Stimulated activated CD8-positive, alpha-beta memory T cell treated with anti-CD3 and anti-CD28 coated beads, Interleukin-12 subunit alpha, Interleukin-12 subunit beta, amount 100 ng/mL, for 4 hours (primary cell): ENCODE measurements at regions not wholly inside any gene's neighbourhood (a gene's known extent, or its start where the extent isn't known, plus 50 kb on each side); places are given as distances from the start of the nearest gene placed in this dataset.
"Not testable (repeated sequence)": the region's sequence is repeated elsewhere in the genome, so short reads cannot be mapped to it uniquely, and the experiment has no call there.

Source experiments
- DNase-seq: peaks from one replicate; pipeline ENCODE4 v3.0.0-alpha.2; 2020; ENCODE audit warnings: low read depth

- no peak for DNase-seq
Measured at GRCh38 chr6:140661691-140662090, 1287.2 kb upstream of the CITED2 start.

DNA sequence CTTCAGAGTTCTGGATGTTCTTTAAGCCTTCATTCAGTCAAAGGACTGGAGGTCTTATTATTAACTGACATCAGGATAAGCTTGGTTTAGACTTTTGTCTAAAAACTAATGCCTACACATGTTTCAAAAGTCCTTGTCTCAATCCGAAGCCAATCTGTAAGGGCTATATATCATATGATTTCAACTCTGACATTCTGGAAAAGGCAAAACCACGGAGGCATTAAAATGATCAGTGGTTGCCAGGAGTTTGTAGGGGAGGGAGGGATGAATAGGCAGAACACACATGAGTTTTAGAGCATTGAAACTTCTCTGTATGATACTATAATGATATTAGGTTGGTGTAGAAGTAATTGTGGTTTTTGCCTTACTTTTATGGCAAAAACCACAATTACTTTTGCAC lies 1285.8 kb upstream of the CITED2 start:
- no peak for DNase-seq

GRCh38 chr6:140653972-140654371 lies 1279.5 kb upstream of the CITED2 start:
- DNase-seq, result no peak

DNA sequence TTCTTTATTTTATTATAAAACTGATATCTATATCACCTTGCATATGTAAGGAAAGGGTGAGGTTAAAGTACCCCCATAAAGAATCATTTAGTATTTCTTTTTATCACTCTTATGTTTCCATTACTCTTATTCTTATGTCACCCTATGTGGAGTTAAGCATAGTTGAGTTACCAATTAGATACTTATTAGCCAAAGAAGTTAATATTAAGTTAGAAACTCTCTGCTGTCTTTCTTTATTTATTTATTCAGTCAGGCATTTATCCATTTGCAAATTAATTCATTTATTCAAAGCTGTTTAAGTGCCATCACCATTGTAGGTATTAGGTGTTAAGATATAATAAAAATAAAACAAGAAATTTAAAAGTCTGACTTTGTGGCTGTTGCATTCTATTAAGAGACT lies 1279.1 kb upstream of the CITED2 start:
- DNase-seq, result no peak

DNA sequence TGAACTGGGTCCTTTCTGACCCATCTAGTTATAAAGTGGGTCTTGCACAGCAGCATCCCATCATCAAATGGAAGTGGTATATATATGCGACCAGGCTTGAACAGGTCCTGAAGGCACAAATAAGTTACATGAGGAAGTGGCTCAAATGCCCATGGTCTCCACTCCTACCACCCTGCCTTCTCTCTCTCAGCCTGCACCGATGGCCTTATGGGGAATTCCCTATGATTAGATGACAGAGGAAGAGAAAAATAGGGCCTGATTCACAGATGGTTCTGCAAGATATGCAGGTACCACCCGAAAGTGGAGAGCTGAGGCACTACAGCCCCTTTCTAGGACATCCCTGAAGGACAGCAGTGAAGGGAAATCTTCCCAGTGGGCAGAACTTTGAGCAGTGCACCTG lies 1275.1 kb upstream of the CITED2 start:
- not testable (repeated sequence) for DNase-seq

GRCh38 chr6:140647322-140647721 lies 1272.9 kb upstream of the CITED2 start:
- not testable (repeated sequence) for DNase-seq

GRCh38 chr6:140644017-140644416 lies 1269.6 kb upstream of the CITED2 start:
- no peak for DNase-seq

DNA sequence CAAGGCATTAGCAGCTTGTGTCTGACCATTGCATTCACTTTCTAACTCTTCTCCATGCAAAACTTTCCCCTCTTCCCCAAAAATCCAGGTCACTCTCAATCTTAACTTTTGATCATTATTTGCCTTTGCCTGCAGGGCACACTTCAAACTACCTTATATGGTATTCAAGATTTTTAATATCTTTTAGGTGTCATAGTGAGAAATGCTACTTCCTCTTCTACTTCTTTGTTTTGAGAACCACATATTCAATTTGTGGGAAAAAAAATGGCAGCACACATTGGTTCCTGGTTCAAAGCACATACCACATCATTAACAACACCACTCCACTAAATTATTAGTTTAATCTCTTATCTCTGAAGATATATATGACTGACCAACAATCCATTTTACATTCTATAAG lies 1267.0 kb upstream of the CITED2 start:
- DNase-seq, result no peak

DNA sequence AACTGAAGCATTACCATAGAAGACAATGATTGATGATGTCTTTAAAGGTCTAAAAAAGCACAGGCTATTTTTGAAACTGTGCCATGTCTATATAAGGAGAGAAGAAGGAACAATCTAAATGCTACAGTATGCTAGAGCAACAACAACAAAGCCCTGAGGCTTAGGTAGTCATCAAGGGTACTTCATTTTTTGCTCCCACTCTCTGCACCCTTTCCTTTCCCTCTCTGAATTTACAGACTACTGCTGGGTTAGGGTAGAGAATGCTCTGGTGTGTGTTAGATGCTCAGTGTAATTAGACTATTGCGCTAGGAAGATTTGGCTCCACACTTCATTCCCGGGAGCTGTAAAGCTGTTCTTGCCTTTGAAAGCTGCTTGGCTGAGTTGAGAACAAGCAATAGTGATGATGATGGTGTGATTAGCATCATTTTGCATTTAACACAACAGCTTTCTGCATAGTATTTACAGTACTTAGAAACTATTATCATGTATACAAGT lies 1262.5 kb upstream of the CITED2 start:
- DNase-seq, result no peak

DNA sequence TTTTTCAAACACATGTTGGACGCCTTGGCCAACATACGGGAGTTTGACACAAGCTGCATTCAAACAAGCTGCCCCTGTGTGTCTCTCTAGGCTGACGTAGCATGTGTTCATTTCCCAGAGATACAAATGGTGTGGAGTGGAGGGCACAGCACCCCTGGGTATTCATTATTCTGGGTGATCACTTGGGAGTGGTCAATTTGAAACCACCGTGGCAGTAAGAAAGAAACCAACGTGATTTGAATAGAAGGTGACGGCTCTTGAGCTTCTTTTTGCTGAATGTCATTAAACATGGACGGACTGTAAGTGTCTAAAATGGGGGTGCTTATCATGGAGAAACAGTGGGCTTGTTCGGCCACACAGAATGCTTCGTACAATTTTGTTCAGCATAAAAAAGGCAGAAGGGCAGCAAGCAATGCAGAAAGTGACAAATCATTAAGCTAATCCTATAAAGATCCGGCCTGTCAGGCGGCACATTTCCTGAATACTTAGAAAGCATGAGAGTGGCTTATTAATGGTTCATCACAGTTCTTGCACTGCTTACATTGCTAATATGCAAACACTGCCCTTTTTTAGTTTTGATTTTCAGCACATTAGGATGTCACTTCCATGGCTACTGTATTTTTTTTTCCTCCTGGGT lies 1261.9 kb upstream of the CITED2 start:
- DNase-seq, result no peak

DNA sequence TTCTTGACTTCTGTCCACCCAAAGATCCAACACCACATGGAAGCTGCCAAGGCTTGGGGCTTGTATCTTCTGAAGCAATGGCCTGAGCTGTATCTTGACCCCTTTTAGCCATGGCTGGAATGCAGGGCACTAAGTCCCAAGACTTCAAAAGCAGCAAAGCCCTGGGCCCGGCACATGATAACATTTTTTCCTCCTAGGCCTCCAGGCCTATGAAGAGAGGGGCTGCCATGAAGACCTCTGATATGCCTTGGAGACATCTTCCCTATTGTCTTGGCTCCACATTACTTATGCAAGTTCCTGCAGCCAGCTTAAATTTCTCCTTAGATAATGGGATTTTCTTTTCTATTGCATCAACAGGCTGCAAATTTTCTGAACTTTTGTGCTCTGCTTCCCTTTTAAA lies 1252.6 kb upstream of the CITED2 start:
- no peak for DNase-seq

- no peak for DNase-seq
Measured at GRCh38 chr6:140623498-140623897, 1249.0 kb upstream of the CITED2 start.

- no peak for DNase-seq
Measured at GRCh38 chr6:140620496-140620895, 1246.0 kb upstream of the CITED2 start.

DNA sequence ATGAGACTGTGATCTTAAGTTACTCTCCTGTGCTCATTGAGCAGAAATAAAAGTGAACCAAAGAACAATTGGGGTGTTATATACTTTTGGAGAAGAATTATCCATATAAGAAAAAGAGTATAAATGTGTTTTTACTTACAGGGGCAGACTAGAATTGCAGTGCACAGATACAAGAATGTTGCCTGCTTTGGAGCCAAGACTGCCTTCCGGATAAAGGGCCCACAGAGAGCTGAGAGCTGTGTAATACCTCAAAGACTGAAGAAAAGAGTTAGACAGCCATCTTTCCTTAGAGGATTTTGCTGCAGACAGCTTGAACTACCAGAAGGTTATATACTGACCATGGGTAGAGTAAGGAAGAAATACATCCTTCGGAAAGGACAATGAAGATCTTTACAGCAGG lies 1235.5 kb upstream of the CITED2 start:
- no peak for DNase-seq

- DNase-seq, result no peak
Measured at GRCh38 chr6:140609321-140609720, 1234.9 kb upstream of the CITED2 start.

- DNase-seq, result no peak
Measured at GRCh38 chr6:140604786-140605185, 1230.3 kb upstream of the CITED2 start.

DNA sequence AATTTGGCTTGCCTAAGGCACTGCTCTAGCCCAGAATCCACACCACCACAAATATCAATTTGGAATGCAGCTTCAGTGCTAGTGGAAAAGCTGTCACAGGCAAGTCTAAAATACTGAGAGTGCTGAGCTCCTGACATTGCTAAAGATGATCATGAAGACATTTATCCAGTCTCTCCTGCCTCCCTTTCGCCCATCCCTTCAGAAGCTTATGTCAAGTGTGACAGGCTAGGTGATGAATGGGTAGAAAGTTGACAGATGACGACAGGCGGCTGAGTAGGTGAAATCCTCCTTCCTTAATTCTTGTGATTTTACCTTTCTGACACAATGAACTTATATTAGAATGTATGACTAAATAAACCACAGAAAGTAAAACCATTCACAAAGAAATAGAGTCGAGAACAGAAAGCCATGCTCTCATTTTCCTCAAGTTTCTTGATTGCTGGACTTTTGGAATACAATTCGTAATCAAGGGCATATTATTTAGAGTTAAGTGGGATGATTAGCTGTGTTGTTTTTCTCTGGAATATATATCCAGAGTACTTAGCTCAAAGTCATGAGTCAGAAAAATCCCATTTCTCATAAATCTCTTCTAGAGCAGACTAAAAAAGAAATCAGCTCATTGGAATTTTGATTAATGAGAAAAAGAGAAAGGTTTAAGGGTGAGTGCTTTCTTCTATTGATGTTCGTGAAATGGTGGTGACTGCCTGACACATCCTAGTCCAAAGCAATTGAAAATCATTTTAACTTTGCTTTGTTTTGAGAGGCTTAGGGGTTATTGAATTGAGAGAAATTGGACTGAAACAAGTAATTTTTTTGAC lies 1228.2 kb upstream of the CITED2 start:
- DNase-seq, result no peak

DNA sequence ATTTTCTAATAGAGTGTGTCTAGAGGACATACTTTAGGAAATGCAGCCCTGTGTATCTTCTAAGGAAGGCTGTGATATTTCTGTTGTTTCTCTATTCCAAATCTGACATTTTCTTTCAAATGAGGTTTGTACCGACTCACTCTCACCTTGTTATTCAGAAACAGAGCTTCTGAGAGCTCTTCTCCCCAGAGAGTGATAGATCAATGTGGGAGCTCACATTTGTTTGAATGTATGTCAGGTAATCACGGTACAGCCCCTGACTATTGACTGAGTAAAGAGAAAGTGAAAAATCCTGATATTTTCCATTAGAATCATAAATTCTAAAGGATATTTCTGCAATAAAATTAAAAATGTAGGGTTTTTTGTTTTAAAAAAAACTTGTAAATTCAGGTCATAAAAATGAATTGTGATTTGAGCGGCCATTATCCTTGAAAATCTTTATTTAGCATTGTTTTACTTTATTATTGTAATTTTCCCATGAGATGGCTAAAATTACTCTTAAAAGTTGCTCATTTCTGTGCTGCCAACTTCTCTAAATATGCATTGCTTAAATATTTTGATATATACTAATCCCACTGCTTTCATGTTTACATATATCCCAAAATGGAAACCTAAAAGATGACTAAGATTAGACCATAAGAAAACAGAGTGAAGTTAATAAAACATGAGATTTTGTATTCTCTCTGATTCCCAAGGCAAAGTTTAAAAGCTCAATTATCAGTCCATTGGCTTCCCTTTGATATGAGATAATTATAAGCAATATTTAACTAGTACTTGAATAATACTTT lies 1226.8 kb upstream of the CITED2 start:
- no peak for DNase-seq

- no peak for DNase-seq
Measured at GRCh38 chr6:140599916-140600315, 1225.5 kb upstream of the CITED2 start.

DNA sequence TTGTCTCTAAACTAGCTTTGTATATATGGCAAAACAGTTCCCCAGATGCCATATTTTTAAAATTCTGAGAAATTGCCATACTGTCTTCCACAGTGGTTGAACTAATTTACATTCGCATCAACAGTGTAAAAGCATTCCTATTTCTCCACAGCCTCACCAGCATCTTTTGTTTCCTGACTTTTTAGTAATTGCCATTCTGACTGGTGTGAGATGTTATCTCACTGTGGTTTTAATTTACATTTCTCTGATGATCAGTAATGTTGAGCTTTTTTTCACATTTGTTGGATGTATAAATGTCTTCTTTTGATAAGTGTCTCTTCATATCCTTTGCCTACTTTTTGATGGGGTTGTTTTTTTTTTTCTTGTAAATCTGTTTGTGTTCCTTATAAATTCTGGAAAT lies 1222.7 kb upstream of the CITED2 start:
- DNase-seq, result no peak

GRCh38 chr6:140594806-140595128 lies 1220.3 kb upstream of the CITED2 start:
- no peak for DNase-seq

DNA sequence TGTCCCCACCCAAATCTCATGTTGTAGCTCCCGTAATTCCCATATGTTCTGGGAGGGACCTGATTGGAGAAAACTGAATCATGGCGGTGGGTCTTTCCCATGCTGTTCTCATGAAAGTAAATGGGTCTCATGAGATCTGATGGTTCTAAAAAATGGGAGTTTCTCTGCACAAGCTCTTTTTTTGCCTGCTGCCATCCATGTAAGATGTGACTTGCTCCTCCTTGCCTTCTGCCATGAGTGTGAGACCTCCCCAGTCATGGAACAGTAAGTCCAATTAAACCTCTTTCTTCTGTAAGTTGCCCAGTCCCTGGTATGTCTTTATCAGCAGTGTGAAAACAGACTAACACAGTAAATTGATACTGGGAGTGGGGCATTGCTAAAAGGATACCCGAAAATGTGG lies 1218.4 kb upstream of the CITED2 start:
- DNase-seq, result no peak

DNA sequence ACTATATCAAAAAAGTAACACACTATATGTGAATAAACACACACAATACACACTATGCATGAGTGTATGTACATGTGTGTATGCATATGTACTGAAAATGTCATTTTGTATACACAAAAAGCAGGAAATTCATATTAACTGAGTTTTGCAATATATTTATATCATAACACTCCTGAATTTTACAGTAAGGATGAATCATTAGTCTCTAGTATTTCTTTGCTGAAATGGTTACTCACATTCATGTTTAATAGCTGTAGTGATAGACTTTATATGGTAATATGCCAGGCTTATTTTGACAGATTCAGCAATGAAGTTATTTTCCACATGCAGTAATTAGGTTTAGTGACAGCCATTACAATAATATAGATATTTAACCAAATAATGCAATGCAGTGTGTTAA lies 1216.2 kb upstream of the CITED2 start:
- DNase-seq, result no peak
